ENCODE measurements at regions not wholly inside any gene's neighbourhood (a gene's known extent, or its start where the extent isn't known, plus 50 kb on each side); places are given as distances from the start of the nearest gene placed in this dataset.
"Not testable (repeated sequence)": the region's sequence is repeated elsewhere in the genome, so short reads cannot be mapped to it uniquely, and the experiment has no call there.

GRCh38 chr4:106583567-106583966 is 215.0 kb upstream of the GIMD1 start:
- no peaks in the 10 kb centered on the region for H3K4me1 ChIP-seq
- no peak overlapping the region for H3K4me3 ChIP-seq (ENCODE audit: low read depth, low read length)
- H3K36me3 ChIP-seq = no peaks in the 10 kb centered on the region
- TF ChIP-seq CTCF (IDR thresholded peaks at IDR 0.05; ENCODE audit: low read depth, low read length) = no peak
- no peak for DNase-seq
- no peaks in the 10 kb centered on the region for H3K27me3 ChIP-seq
- H3K9me3 ChIP-seq = no peaks in the 10 kb centered on the region

DNA sequence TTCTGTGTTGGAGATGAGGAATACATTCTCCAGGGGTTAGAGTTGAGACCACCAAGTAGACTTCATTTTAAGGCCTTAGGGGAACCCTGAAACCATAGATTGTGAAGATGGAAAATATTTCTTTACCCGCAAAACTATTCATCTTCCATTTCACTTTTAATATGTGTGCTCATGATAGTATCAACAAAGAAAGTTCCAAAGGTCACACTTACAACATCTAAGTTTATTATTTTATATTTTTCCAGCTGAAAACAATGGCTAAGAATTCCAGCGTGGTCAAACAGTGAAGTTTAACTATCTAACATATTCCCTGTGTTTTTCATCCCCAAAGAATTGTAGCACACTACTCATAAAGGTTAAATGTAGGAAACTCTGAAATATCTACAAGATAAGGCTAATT is 214.5 kb upstream of the GIMD1 start:
- TF ChIP-seq CTCF (IDR thresholded peaks at IDR 0.05; ENCODE audit: low read depth, low read length) = no peak
- Histone ChIP-seq H3K27me3 (no peaks in the 10 kb centered on the region), H3K36me3 (no peaks in the 10 kb centered on the region), H3K4me3 (ENCODE audit: low read depth, low read length) (no peak overlapping the region), H3K9me3 (no peaks in the 10 kb centered on the region), H3K4me1 (no peaks in the 10 kb centered on the region)
- no peak for DNase-seq

DNA sequence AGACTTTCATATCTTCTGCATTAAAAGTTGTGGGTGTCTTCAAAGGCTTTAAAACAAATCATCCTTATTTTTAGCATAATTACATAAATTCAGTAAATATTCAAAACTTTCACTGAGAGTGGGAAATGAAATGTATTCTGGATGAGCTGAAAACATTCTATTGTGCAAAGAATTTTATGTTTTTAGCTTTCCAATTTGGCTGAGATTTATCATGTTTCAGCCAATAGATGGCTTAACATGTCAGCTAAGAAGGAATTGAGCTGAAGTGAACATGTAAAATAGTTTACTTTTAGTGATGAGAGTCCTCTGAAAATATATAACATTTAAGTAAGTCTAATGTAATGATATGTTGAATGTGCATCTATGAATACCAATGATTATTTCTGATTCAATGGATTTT is 213.5 kb upstream of the GIMD1 start:
- Histone ChIP-seq H3K4me3 (ENCODE audit: low read depth, low read length) (no peak overlapping the region), H3K4me1 (no peaks in the 10 kb centered on the region), H3K9me3 (no peaks in the 10 kb centered on the region), H3K36me3 (no peaks in the 10 kb centered on the region), H3K27me3 (no peaks in the 10 kb centered on the region)
- DNase-seq = no peak
- TF ChIP-seq CTCF (IDR thresholded peaks at IDR 0.05; ENCODE audit: low read depth, low read length) = no peak

- no peak overlapping the region for H3K4me3 ChIP-seq (ENCODE audit: low read depth, low read length)
Observed at GRCh38 chr4:106579236-106579635, 210.7 kb upstream of the GIMD1 start.

DNA sequence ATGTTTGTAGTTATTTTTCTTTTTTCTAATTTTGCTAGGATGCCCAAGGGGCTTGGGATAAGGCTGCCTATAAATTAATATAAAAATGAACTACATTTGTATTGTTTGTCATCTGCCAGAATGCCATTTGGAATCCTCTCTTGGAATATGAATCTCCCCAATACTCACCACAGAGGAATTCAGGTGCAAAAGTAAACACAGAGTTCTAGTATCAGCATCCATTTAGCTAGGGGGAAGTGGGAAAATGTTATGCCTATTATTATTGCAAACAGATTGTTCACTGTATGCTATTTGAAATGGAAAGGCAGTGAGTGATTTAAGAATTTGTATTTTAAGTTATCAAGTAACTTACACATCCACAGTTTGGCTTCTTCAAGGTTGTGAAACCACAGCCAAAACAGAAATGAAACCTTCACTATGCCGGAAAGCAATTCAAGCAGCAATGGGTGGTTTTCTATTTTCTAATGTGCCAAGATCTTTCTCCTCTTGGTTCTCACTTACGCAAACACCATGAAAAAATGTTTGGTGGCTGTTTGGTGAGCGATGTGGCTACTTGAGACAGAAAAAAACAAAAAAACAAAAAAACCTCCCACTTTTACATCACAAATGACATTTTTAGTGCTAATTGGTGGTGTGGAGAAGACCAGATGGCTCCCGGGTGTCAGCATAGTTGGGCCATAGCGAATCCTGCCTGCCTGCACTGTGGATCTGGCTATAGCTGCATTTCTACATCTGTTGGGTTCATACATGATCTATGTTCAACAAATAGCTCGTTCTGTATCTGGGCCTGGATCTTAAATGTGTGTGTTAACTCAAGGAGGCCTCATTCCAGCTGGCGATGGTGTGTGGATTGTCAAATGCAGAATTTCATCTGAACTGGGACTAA is 200.8 kb upstream of the GIMD1 start:
- H3K4me3 ChIP-seq (ENCODE audit: low read depth, low read length) = no peak overlapping the region
- no peaks in the 10 kb centered on the region for H3K36me3 ChIP-seq
- no peak for DNase-seq
- H3K4me1 ChIP-seq = no peaks in the 10 kb centered on the region
- TF ChIP-seq CTCF (IDR thresholded peaks at IDR 0.05; ENCODE audit: low read depth, low read length) = no peak
- no peaks in the 10 kb centered on the region; the same call in 1 of the 2 replicates for H3K27me3 ChIP-seq
- no peaks in the 10 kb centered on the region for H3K9me3 ChIP-seq

More at GRCh38 chr4:106579236-106579635, 210.7 kb upstream of the GIMD1 start:
- no peak for DNase-seq
- no peaks in the 10 kb centered on the region for H3K36me3 ChIP-seq
- H3K9me3 ChIP-seq = no peaks in the 10 kb centered on the region
- no peaks in the 10 kb centered on the region for H3K27me3 ChIP-seq
- no peaks in the 10 kb centered on the region for H3K4me1 ChIP-seq
- TF ChIP-seq CTCF (IDR thresholded peaks at IDR 0.05; ENCODE audit: low read depth, low read length) = no peak

DNA sequence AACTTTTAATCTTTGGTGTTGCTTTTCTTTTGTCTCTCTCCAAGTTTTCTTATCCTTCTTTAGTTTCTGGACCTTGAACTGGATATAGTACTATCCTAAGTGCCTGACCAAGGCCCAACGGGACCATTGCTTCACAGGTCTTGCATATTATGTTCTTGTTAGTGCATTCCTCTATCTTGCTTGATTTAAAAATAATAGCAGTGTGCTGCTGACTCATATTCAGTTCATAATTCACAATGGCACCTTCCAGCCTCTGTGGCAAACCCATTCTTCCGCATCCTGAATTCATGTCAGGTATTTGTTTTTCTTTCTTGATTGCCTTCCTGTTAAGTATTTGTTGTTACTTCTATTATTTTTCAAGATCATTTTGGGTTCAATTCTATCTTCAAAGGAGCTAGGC is 197.1 kb upstream of the GIMD1 start:
- Histone ChIP-seq H3K9me3 (no peaks in the 10 kb centered on the region), H3K36me3 (no peaks in the 10 kb centered on the region), H3K4me3 (ENCODE audit: low read depth, low read length) (no peak overlapping the region), H3K4me1 (no peaks in the 10 kb centered on the region), H3K27me3 (no peaks in the 10 kb centered on the region; the same call in 1 of the 2 replicates)
- DNase-seq = no peak
- no peak for TF ChIP-seq CTCF (IDR thresholded peaks at IDR 0.05; ENCODE audit: low read depth, low read length)

GRCh38 chr4:106563637-106564036 is 195.1 kb upstream of the GIMD1 start:
- H3K9me3 ChIP-seq; H3K4me1 ChIP-seq; DNase-seq; H3K27me3 ChIP-seq; H3K4me3 ChIP-seq (ENCODE audit: low read depth, low read length); H3K36me3 ChIP-seq: not testable (repeated sequence)
